Endothelial cell (in vitro differentiated cells): ENCODE measurements at regions not wholly inside any gene's neighbourhood (a gene's known extent, or its start where the extent isn't known, plus 50 kb on each side); places are given as distances from the start of the nearest gene placed in this dataset.

Source experiments
- DNase-seq: peaks from one replicate; pipeline ENCODE4 v3.0.0; 2021; ENCODE audit warnings: low spot score
- H3K27ac Mint-ChIP-seq: one replicate; pipeline ENCODE4 v1.8.0; 2021; ENCODE audit warnings: mixed read lengths, inconsistent platforms; ENCODE audit not compliant: unreplicated experiment
- H3K27me3 Mint-ChIP-seq: one replicate; pipeline ENCODE4 v1.8.0; 2021; ENCODE audit warnings: mild to moderate bottlenecking, moderate library complexity, mixed read lengths, inconsistent platforms; ENCODE audit not compliant: unreplicated experiment
- H3K36me3 Mint-ChIP-seq: one replicate; pipeline ENCODE4 v1.8.0; 2021; ENCODE audit warnings: mild to moderate bottlenecking, low read depth, mixed read lengths, inconsistent platforms; ENCODE audit not compliant: unreplicated experiment
- H3K4me1 Mint-ChIP-seq: one replicate; pipeline ENCODE4 v1.8.0; 2021; ENCODE audit warnings: mild to moderate bottlenecking, mixed read lengths, inconsistent platforms; ENCODE audit not compliant: unreplicated experiment
- H3K4me3 Mint-ChIP-seq: one replicate; pipeline ENCODE4 v1.8.0; 2021; ENCODE audit warnings: mild to moderate bottlenecking, mixed read lengths, inconsistent platforms; ENCODE audit not compliant: unreplicated experiment
- H3K9me3 Mint-ChIP-seq: one replicate; pipeline ENCODE4 v1.8.0; 2021; ENCODE audit warnings: mixed read lengths, inconsistent platforms; ENCODE audit not compliant: unreplicated experiment
- CTCF ChIP-seq: fragments of 200-600 bp; sonication (generic); IDR thresholded peaks from one replicate; pipeline ENCODE4 v1.5.0; 2021; ENCODE audit warnings: antibody characterized with exemption; ENCODE audit not compliant: unreplicated experiment

- Mint-ChIP-seq H3K27me3 (no peaks in the 10 kb centered on the region), H3K9me3 (no peaks in the 10 kb centered on the region), H3K4me3 (no peak overlapping the region), H3K27ac (no peak overlapping the region), H3K36me3 (no peaks in the 10 kb centered on the region), H3K4me1 (peaks cover 11% of the 10 kb centered on the region)
- no peak for DNase-seq
- TF ChIP-seq CTCF: no peak
Observed at GRCh38 chr12:91651728-91652127, 469.1 kb upstream of the DCN start.

GRCh38 chr12:91643763-91644162 lies 461.1 kb upstream of the DCN start:
- H3K36me3 Mint-ChIP-seq: no peaks in the 10 kb centered on the region
- H3K9me3 Mint-ChIP-seq: no peaks in the 10 kb centered on the region
- H3K27me3 Mint-ChIP-seq: peaks cover 2% of the 10 kb centered on the region
- DNase-seq: no peak
- H3K27ac Mint-ChIP-seq: no peak overlapping the region
- no peak for TF ChIP-seq CTCF
- H3K4me1 Mint-ChIP-seq: peaks cover 11% of the 10 kb centered on the region
- H3K4me3 Mint-ChIP-seq: no peak overlapping the region

GRCh38 chr12:91640021-91640420 lies 457.4 kb upstream of the DCN start:
- Mint-ChIP-seq H3K4me3 (no peak overlapping the region), H3K27ac (no peak overlapping the region), H3K4me1 (no peaks in the 10 kb centered on the region), H3K27me3 (peaks cover 4% of the 10 kb centered on the region), H3K36me3 (no peaks in the 10 kb centered on the region), H3K9me3 (no peaks in the 10 kb centered on the region)
- DNase-seq: no peak
- TF ChIP-seq CTCF: no peak

GRCh38 chr12:91639327-91639726 lies 456.7 kb upstream of the DCN start:
- H3K27me3 Mint-ChIP-seq: peaks cover 5% of the 10 kb centered on the region
- H3K4me3 Mint-ChIP-seq: no peak overlapping the region
- H3K36me3 Mint-ChIP-seq: no peaks in the 10 kb centered on the region
- no peaks in the 10 kb centered on the region for H3K9me3 Mint-ChIP-seq
- TF ChIP-seq CTCF: no peak
- no peaks in the 10 kb centered on the region for H3K4me1 Mint-ChIP-seq
- no peak for DNase-seq
- H3K27ac Mint-ChIP-seq: no peak overlapping the region

GRCh38 chr12:91637789-91638624 lies 455.4 kb upstream of the DCN start:
- peaks cover 5% of the 10 kb centered on the region for H3K27me3 Mint-ChIP-seq
- H3K27ac Mint-ChIP-seq: no peak overlapping the region

More at GRCh38 chr12:91637789-91638624, 455.4 kb upstream of the DCN start:
- H3K9me3 Mint-ChIP-seq: no peaks in the 10 kb centered on the region
- DNase-seq: no peak
- no peak for TF ChIP-seq CTCF
- no peaks in the 10 kb centered on the region for H3K4me1 Mint-ChIP-seq
- no peaks in the 10 kb centered on the region for H3K36me3 Mint-ChIP-seq
- no peak overlapping the region for H3K4me3 Mint-ChIP-seq
